ENCODE measurements at regions not wholly inside any gene's neighbourhood (a gene's known extent, or its start where the extent isn't known, plus 50 kb on each side); places are given as distances from the start of the nearest gene placed in this dataset.

DNA sequence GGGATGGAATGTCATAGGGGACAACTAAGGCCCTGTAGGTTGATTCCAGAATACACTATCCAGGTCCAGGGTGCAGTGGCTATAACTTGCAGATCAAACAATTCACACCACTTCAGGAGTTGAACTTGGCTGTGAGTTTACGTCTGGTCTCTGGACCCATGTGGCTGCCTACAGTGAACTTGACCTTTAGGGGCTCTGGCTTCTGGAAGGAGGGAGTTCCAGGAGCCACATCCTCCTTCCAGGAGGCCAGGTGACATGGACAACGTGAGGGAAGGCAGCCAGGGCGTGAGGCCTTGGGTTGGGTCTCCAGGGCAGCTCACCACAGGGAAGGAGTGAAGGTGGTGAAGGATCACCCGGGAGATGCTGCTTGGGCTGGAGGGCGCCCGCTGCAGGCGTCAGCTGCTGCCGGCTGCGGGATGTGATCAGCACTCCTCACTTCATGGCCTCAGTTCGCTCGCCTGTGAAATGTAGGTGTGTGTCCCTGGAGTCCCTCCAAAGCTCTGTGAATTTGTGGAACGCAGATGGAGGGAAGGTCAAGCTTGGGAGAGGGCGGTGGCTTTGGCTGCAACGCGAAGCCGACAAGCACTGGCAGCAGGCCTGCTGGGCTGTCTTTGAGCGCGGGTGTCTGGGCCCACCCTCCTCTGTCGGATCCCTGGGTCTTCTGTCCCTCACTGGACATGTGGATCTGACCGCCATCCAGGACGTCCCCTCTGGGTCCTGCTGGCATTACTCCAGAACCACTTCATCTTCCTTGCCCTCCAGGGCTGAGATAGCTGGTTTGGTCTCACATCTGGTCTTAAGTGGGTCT is 146.5 kb downstream of the GLI2 start:
- no peak for DNase-seq (ENCODE audit: low read depth)

DNA sequence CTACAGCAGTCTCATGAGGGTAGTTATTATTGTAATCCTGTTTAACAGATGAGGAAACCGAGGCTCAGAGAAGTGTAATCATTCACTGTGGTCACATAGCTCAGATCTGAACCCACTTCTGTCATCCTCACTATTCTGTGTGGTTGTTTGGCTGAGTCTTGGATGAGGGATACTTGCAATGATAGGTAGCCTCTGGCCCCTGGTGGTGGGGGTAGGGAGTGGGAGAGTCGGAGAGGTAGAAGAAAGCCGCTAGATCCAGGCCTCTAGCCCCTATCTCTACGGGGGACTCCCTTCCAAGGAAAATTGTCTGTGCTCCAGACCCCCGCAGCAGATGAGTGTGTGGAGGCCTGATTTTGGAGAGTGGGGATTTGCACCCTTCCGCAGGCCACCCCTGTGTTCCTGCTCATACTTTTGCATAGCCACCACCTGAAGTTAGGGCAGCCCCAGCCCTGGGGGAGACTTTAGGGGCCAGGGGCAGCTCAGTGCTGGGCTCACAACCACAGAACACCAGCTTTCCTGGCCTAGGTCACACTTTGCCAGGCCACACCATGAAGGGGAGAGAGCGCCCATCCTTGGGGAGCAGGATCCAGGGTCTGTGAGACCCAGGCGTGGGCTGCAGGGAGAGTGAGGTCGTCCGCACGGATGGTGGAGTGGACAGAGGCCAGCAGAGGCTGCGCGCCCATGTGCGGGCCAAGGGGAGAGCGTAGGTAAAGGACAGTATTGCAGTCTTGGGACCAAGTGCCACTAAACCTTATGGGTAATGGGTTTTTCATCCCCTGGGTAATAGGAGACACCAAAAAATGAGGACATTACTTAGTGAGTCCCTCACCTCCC is 148.2 kb downstream of the GLI2 start:
- DNase-seq (ENCODE audit: low read depth): no peak

DNA sequence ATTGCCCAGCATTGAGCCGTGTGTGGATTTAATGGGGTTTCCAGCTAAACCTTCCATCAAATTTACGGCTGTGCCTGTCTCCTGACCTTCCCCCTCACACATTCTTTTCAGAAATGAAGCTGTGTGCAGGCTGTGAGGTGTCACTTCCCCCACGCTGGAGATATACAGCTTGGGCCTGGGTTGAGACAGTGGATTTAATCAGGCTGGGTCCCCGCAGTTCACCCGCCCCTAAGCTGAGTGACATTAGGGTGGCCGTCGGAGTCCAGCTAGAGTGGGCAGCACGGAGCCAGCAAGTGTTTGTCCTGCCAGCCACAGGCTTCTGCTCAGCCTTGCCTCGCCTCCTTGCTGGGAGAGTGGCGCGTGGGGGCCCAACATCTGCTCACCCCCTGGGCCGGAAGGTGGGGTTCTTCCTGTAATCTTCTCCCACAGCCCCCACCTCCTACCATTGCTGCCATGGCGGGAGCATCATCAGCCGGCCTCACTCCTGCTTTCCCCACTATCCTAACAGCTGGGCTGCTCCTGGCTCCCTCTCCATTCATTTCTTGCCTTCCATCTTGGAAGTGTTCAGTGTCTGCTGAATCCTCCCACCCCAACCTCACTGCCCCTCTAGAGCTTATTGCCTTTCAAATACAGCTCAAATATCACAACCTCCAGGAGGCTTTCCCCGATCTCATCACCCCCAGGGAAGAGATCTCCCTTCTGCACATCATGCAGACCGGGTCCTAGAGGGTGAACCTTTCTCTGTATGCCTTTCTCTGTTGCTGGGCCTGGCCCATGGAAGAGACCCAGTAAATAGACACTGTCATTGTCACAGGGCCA is 149.0 kb downstream of the GLI2 start:
- DNase-seq (ENCODE audit: low read depth): no peak

DNA sequence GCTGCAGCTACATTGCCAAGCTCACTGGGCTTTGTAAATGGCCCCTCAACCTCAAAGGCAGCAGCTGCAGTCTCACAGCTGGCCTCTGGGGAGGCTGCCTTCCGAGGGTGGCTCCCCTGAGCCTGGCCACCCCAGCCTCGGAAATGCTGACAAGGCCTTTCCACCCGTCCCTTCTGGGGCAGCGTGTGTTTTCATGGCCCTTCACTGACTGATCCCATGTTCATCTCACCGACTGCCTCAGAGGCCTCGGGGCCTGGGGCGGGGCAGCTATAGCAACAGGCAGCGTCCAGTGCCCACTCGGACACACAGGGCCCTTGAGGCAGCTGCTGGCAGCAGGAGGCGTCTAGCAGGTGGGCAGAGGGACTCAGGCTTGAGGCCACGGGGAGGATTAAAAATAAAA is 149.7 kb downstream of the GLI2 start:
- DNase-seq (ENCODE audit: low read depth): no peak

DNA sequence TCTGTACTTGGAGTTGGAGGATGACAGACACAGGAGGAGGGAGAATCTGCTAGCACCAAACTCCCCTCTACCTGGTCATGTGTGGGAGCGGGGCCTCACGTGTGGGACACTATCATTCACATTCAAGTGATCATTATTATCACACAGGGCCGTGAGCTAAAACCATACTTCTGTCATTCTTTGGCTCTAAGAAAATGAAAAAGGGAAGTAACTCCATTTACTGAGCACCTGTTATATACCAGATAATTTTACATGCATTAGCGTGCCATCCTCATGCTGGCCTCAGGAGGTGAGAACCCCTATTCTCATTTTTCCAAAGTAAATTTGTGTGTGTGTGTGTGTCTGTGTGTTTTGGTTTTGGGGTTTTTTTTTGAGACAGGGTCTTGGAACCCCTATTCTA is 150.1 kb downstream of the GLI2 start:
- no peak for DNase-seq (ENCODE audit: low read depth)

GRCh38 chr2:120886534-120887319 is 151.1 kb downstream of the GLI2 start:
- DNase-seq (ENCODE audit: low read depth): no peak

DNA sequence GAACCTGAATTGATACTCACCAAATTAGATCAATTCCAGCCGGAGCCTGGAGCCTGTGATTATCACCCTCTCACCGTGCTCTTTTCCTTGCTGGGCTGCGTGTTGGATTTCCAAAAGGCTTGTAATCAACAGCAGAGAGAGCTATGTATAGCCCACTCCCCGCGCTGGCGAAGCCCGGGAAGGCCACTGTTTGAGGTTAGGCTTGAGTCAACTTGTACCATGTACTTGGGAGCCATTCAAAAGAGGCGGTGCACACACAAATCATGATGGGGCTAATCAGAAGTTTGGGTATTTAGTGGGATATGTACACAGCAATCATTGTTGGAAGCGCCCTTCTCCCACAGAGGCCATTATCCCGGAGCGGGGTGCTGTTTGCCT is 151.6 kb downstream of the GLI2 start:
- no peak for DNase-seq (ENCODE audit: low read depth)

GRCh38 chr2:120887741-120888231 is 152.1 kb downstream of the GLI2 start:
- DNase-seq (ENCODE audit: low read depth): no peak

- DNase-seq (ENCODE audit: low read depth): no peak
These were observed 153.2 kb downstream of the GLI2 start for GRCh38 chr2:120888851-120889250.

DNA sequence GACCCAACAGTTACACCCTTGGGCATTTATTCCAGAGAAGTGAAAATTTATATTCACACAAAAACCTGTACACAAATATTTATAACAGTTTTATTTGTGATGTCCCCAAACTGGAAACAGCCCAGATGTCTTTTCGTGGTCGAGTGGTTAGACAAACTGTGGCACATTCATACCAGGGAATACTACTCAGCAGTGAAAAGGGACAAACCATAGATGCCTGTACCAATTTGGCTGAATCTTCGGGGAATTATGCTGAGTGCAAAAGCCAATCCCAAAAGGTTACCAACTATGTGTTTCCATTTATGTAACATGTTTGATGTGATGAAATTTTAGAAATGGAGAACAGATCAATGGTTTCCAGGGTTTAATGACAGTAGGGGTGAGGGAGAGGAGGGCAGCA is 154.3 kb downstream of the GLI2 start:
- no peak for DNase-seq (ENCODE audit: low read depth)

- DNase-seq (ENCODE audit: low read depth): no peak
These were observed 155.1 kb downstream of the GLI2 start for GRCh38 chr2:120890566-120891360.

DNA sequence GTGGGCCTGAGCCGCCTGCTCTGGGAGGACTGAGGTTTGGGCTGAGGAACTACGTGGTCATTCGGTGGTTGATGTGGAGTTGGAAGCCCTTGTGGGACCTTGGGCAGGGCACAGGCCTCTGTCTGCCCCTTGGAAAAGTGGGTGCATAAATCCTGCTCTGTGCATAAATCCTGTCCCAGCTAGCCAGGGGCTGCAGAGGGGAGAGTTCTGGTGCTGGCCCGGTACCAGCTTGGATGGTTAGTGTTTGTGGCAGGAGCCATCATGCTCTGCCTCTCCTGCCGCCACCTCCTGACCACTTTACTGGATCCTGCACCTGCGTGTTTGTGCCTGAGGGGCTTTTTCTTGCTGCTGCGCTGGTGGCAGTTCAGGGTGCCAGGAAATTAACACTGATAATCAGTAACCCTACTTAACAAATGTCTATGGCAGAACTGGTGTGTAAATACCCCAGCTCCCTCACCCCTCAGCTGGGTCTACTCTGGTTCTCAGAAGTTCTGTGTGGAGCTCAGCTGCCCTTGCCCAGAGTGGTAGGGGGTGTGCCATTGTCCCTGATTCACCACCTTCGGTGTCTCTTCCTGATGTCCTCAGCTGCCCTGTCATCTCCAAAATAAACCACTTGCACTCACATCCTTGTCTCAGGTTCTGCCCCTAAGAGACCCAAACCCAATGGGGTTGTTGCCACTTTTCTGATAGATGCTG is 156.8 kb downstream of the GLI2 start:
- no peak for DNase-seq (ENCODE audit: low read depth)

GRCh38 chr2:120892967-120893667 is 157.4 kb downstream of the GLI2 start:
- no peak for DNase-seq (ENCODE audit: low read depth)

DNA sequence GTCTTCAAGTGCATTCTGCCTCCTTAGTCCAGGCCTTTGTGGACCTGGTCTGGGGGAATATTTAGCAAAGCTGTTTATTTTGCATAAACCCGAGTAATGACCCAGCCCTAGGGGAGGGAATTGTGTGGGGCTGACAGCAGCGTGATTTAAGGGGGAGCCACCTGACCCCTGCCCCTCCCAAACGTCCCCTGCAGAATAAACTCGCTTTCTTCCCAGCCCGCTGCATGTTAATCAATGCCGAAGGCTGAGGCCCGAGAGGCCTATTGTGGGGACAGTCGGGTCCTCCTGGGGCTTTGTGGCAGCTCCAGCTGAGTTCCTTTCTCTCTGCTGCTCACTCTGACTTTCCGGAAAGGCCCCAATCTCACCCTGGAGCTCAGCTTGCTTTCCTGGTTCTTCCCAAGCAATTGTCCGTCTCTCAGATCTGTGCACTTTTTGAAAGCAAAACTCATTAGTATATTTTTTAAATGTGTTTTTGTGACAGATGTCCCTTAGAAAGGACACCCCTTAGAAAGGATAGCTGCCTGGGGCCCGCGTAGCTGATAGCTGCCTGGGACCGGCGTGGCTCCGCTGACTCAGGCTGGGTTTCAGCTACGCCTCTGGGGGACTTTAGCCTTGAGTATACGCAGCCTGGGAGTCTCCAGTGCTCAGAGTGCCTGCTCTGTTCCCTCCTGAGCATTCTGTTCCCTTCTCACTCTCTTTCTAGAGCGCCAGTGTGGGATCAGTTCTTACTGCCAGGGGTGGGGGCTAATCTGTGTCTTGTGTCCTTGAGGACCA is 158.3 kb downstream of the GLI2 start:
- DNase-seq (ENCODE audit: low read depth): no peak

- DNase-seq (ENCODE audit: low read depth): no peak
These were observed 159.3 kb downstream of the GLI2 start for GRCh38 chr2:120894966-120895365.

DNA sequence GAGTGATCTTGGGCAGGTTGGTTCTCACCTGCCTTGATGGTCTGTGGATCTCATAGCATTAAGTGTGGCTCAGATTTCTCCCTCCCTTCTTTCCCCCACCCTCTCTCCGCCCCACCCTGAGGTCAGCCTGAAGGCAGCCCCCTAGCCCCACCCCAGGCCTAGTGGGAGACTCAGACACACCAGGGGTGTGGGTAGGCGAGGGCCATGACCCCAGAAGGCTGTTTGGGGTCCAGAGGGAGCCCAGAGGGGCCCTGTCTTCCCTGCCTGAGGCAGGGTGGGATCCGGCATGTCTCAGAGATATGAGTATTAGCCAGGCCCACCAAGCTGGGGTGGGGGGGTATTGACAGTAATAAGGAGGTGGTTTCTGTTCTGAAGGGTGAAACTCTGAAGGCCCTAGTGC is 160.5 kb downstream of the GLI2 start:
- no peak for DNase-seq (ENCODE audit: low read depth)

GRCh38 chr2:120896901-120897300 is 161.2 kb downstream of the GLI2 start:
- DNase-seq (ENCODE audit: low read depth): no peak

DNA sequence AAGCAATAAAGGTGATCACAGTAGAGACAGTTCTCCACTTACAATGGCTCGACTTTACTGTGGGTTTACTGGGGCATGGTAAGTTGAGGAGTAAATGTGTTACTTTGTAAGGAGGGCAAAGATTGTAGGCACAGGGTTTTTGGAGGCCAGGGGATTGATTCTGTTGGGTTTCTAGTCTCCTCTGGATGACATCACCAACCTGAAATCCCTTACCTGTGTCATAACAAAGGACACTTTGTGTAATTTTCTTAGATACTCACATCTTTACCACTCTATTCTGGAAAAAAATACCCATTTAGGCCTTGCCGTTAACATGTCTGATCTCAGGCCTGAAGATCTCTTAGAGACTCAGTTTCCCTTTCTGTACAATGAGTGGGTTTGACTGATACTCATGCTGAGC is 161.7 kb downstream of the GLI2 start:
- no peak for DNase-seq (ENCODE audit: low read depth)

GRCh38 chr2:120898496-120898895 is 162.8 kb downstream of the GLI2 start:
- DNase-seq (ENCODE audit: low read depth): no peak

All from stimulated activated CD8-positive, alpha-beta memory T cell treated with anti-CD3 and anti-CD28 coated beads, Interleukin-12 subunit alpha, Interleukin-12 subunit beta, amount 100 ng/mL, for 1 hour (primary cell).